ENCODE measurements at regions not wholly inside any gene's neighbourhood (a gene's known extent, or its start where the extent isn't known, plus 50 kb on each side); places are given as distances from the start of the nearest gene placed in this dataset.

DNA sequence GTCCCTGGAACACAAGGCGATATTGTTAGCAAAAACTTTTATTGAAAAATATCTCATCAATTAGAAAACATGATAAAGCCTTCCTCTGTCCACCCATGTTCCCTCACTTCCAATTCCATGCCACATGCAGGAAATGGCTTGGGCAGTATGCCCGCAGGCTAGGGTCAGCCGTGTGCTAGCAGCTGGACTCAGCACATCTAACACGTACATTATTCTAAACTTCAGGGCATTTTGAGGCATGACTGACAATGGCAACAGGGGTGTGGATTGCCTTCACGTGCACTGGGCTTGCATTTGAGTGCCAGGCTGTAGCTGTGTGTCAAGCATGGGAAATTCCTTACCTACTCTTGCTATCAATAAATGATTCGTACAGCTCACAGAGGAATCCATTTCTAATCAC is 642.1 kb downstream of the INHBA start:
- DNase-seq (ENCODE audit: extremely low read depth, low read depth) = no peak

DNA sequence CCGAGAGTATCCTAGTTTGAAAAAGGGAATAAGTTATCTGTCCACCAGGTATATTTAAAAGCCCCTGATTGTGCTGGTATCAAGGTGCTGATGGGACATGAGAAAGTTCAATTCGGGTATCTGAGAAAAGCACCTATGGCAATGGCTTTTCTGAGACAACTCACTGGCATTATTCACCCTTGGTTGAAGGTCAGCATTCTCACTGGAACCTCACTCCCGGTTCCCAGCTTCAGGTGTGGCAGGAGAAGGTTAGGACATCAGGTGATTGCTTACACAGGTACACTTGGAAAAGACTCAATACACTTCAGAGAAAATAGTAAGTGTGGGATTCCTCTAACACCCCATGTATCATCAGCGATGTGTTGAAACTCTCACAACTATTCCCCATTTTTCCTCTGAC is 643.1 kb downstream of the INHBA start:
- no peak for DNase-seq (ENCODE audit: extremely low read depth, low read depth)

DNA sequence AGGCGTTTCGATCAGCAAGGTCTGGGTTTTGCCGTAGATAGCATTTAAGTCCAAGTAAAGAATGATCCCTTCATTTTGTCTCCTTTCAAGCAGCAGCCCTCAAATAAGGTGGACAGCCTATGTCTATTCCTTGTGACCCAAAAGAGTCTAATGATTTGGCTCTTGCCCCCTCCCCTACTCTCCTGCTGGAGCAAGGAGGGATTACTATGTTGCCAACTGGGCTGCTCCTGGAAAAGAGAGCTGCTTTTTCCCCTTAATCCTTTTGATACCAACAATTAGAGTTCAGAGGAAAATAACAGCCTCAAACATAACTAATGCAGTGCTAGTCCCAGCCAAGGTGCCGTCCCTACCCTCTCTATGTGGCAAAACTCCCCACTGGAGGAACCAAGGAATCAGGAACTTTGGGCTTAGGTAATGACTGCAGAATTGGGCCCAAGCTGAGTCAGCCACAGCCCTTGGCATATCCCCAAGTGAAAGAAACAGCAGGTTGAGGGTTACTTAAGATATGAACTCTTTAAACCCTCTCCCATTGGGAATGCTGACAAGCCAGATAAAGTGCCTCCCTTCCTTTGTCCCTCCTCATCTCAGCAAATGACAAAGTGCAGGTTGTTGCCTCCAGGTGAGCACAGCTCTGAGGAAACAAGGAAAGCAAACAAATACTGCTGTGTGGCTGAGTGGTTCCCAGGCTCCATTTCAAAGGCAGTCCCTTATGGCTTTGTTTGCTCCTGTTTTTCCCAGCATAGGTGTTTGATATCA is 643.7 kb downstream of the INHBA start:
- no peak for DNase-seq (ENCODE audit: extremely low read depth, low read depth)

DNA sequence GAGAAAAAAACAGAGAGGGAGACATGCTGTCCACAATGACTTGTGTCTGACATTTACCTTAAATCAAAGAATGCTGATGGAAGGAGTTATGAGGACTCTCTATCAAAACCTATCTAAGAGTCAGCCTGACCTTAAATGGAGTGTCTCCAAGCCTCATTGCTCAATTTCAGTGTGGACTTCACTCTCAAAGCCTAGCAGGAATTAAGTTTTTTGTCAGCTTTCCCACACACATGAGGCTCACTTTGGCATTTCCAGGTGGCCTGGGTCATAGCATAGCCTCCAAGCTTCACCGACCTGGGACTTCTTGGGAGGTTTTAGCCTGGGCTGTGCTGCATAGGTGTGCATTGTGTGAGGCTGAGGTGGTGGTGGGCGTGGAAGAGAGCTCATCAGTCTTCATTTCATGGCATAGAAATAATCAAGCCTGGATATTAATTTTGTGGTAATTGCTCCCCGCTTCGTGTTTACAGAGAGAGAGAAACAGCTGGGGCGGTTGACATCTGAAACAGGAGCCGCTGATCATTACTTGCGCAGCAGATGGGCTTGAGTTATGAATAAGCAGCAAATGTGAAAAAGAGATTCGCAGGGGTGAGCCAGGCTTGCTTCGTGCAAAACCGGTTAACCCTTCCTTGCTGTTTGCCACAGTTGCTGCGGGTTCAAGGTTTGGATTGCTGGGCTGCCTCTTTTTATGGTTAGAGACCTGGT is 647.8 kb downstream of the INHBA start:
- DNase-seq (ENCODE audit: extremely low read depth, low read depth) = no peak

DNA sequence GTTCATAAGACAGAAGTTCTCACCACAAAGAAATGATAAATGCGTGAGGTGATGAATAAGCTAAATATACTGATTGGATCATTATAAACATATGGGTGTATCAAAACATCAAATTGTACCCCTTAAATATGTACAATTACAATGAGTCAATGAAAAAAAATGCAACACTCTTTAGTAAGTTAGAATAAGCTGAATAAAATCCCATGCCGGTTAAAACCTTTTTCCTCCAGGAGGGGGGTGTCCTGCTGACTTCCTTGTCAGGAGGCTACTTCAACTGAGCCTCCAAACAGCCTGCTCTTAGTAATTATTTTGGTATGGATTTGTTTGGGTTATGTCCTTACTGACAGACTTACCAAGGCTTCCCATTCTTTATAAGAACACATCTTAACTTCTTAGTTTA is 649.1 kb downstream of the INHBA start:
- no peak for DNase-seq (ENCODE audit: extremely low read depth, low read depth)

DNA sequence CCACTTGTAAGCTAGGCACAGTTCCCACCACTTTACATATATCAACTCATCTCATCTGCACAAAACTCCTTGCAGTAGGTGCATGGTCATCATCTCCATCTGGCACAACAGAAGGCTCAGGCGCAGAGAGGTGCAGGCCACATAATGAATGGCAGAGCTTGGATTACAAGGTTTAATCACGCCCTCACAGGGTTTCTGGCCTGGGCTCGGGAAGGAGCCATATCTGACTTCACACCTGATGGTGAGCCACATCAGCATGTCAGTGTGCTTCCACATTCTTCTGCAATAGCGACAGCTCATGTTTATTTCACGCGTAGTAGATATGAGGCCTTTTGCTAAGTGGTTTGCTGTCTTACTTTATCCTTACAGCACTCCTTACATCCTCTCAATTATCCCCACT is 650.2 kb downstream of the INHBA start:
- DNase-seq (ENCODE audit: extremely low read depth, low read depth) = no peak

DNA sequence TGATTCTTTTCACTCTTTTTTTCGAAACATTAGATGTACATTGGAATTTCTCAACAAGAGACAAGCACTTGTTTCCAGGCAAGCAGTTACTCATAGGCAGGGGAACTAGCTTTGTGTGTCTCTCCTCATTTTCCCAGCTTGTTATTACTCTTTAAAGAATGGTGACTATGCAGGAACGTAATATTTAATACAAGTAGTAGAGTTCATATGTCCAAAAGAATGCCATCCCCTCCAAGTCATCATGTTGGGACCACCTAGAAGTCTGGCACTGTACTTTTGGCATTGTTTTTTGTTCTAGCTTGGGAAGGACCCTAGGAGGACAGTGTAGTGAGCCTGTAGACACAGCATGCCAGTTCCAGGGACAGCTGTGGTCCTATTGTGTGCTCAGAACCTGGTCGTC is 650.7 kb downstream of the INHBA start:
- no peak for DNase-seq (ENCODE audit: extremely low read depth, low read depth)

DNA sequence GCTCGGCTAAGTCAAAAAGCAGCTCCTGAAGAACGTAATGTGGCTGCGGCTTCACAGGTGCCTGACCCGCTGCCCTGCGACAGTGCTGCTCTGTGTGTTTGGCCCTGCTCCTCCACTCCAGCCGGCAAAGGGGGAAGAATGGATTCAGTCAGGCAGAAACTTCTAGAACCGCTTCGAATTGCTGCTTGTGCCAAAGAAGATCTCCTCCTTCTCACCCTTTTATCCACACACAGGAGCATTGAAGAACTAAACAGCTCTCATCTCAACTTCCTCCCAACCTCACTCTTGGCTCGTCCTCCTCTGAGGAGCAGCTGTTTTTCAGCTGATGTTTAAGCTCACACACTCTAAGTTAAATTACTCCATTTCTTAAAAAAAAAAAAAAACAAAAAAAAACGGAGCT is 651.4 kb downstream of the INHBA start:
- no peak for DNase-seq (ENCODE audit: extremely low read depth, low read depth)

DNA sequence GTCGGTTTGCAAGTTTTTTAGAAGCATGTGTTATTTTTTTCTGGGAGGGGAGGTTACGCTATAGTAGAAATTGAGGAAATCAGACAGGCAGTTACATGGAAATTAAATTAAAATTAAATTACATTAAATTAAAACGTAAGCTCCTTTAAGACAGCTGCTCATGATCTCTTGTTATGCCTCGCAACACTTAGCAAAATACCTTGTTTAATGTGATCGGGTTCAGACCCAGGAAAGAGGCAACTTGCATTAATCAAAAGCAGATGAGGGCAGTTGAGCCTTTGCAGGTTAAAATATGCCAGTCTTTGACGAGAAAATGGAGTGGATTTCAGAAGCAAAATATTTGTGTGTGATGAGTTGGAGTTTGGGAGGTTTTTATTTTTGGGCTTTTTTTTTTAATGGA is 651.8 kb downstream of the INHBA start:
- DNase-seq (ENCODE audit: extremely low read depth, low read depth) = no peak

DNA sequence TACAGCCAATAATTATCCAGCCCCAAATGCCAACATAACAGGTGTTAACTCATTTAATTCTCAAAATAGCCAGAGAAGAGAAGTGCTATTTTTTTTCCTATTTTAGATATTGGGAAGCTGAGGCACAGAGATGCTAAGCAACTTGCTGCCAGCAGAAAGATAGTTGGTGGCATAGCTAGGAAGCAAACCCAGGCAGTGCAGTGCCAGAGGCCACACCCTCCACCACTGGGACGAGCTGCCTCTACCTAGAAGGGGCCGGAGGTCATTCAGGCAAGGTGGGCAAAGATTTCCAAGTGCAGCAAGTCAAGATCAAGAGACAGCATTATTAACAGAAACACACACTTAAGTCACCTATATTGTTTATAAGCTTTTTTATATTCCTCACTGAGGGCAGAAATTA is 654.1 kb downstream of the INHBA start:
- DNase-seq (ENCODE audit: extremely low read depth, low read depth) = no peak

DNA sequence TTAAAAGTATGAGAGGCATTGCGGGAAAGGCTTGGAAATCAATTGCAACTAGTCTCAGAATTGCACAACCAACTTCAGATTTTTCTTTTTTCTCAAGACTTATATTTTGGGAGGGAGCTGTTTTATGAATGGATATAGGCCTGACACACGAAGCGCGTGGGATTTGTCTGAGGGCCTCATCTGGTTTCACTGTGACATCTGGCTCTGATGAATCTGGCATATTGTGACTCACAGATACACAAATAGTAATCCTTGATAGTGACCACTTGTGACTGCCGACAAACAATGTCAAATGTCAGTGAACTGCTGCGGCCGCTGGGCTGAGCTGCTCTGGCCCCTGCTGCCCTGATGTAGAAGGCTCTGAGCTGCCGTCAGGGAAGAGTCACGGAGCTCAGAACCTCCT is 655.1 kb downstream of the INHBA start:
- DNase-seq (ENCODE audit: extremely low read depth, low read depth) = no peak

DNA sequence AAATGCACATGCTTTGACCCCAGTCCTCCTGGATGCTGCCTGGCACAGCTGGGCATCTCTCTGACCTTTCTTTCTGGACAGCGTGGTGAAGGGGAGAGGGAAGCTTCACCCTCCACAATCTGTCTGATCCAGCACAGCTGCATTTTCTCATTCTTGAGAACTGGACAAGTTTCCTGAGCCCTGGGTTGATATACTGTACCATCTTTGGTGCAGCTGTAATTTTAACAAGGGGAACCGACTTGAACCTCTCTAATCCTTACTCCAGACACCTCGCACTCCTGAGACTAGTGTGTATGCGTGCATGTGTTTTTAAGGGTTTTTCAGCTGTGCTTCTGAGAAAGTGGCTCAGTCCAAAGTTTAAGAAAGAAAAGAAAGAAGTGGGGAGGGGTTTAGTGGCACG is 655.7 kb downstream of the INHBA start:
- DNase-seq (ENCODE audit: extremely low read depth, low read depth) = no peak

DNA sequence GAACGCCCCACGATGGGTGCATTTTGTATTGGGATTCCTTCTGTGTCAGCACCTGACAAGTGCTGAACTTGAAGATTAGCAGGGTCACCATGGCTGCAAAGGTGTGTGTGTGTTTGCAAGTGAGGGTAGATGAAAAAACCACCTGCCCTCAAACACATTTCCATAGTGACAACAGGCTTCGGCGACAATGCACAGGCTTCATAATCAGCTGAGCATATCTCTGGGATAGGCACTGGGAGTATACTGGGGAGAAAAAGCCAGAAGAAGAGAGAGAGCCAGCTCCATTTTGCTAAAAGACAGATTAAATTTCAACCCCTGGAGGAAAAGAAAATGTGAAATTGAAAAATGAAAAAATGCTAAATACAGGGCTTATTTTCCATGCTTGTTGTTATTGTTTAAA is 656.1 kb downstream of the INHBA start:
- no peak for DNase-seq (ENCODE audit: extremely low read depth, low read depth)

DNA sequence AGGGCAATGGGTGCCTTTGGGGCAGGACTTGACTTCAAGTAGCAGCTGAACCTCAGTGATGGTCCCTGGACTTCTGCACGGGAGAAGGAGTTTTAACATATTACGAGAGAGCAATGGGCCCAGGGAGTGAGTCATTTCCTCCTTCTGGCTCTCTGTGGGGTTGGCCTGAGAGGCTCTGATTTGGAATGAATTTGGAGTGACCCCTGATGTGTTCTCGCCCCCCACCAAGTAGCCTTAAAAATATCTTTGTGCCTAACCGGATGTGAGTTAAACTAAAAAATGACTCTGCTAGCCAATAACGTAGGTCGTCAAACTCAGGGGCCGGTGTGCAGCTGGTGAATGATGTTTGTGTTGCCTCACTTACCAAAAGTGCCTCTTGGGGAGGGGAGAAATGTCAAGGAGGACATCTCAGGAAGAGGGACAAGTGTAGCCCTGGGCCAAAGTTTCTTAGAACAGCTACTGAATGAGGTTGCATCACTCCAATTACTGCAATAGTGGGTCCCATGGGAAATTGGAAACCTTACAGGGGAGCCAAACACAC is 656.6 kb downstream of the INHBA start:
- no peak for DNase-seq (ENCODE audit: extremely low read depth, low read depth)

DNA sequence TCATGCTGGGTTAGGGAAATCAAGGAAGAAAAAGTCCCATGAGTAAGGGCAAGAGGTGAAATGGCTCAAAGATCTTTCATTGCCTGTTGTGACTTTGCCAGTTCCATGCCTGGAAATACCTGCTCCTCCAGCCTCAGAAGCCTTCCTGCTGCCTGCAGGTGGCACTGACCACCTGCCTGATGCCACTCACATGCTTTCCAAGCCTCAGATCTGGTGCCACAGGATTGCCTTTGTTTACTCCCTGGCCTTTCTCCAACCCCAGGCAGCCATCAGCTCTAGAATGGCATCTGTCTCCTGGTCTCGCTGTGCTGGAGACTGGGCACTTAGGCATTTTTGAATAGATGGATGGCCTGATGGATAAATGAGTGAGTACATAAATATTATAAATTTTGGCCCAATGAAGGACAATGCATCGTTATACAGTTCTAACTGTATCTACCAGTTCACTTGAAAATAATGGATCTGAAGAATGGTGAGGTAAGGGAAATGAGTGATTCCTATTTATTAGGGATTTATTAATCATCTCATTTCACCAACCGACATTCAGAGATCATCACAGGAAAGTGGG is 657.2 kb downstream of the INHBA start:
- peak; percentile 3 for DNase-seq (ENCODE audit: extremely low read depth, low read depth)

DNA sequence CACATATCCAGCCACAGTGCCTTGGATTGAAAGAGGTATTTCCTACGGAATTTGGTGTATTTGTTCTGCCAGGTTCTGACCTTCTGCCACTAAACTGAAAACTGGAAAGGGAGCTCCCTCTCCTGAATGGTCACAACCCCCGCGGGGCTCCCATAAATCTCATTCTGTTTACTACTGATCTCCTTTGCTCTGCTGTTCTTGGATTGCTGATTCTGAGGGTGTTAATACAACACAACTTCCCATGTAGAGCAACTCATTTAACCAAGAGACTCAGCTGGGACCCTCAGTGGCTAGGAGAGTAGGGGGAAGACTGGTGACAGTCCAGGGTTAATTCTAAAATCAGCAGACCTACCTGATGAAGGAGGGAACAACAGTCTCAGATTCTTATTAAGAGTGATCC is 662.9 kb downstream of the INHBA start:
- no peak for DNase-seq (ENCODE audit: extremely low read depth, low read depth)

DNA sequence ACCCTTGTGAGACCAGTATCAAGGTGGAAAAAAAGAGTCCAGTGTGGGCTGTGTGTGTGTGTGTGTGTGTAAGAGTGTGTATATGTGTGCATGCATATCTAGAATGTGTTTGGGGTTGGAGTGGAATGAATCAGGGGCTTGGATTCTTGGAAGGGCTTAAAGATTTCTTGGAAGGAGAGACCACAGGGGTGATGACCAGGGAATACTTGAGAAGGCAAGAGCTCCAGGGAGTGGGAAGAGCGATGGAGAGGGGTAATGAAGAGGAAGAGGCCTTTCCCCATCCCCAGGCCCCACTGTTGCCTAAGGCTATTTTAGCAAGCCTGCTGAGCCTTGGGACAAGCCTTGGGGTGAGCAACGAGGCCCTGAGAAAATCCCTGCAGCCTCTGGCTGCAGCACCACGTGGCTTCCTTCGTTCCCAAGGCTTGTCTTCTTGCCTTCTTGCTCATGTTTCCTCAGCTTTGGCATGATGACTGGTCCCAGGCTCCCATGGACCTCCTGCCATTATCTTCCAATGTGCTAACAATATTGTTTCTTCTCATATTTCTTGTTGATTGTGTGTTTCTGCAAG is 663.4 kb downstream of the INHBA start:
- DNase-seq (ENCODE audit: extremely low read depth, low read depth) = no peak

DNA sequence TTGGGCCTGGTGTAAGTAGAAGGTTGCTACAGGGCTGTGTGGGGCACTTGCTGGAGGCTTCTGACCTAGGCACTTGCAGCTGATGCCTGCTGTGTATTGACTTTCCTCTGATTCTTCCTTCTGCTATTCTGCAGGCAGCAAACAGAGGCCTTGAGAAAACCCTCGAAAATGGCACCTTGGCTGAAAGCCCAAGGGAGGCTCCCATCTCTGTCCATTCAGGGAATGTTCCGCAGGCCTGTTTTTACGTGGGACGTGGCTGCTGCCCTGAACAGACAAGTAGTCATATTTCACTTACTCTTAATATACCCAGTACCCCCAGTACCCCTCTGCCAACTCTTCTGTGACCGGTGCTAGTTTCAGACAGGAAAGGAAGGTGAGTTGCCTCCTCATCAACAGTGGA is 664.7 kb downstream of the INHBA start:
- DNase-seq (ENCODE audit: extremely low read depth, low read depth) = no peak

DNA sequence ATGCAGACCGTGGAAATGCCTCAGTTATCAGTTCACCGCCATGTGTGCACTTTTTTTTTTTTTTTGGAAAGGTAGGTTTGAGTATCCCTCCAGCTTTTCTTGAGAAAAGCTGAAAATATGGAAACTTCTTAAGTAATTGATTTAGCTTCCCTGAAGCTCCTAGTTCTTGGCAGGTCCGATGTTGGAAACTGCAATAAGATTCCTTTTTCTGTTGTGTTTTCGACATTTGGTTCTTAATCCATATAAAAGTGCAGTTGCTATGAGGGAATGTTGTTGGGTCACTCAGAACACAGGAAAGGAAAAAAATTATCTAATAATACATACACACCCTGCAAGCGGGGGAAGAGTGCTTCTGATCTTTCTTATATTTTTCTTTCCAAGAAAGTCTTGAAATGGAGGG is 665.2 kb downstream of the INHBA start:
- DNase-seq (ENCODE audit: extremely low read depth, low read depth) = no peak

DNA sequence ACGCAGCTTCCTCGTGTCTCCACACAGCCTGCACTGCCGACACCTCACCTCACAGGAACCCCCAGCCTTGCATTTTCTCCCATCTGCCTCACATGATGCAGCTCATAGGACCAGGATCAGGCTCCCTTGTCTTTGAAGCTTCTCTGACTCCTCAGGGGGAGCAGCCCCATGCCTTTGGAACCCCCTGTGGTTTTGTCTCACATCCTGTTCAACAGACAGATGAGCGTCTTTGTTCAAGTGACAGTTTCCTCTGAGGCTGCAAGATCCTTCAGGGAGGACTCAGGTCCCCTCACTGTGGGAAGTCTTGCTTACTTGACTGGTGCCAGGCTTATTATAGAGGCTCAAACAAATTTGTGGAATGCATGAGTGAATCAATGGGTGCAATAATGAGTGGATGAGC is 667.1 kb downstream of the INHBA start:
- DNase-seq (ENCODE audit: extremely low read depth, low read depth) = no peak

DNA sequence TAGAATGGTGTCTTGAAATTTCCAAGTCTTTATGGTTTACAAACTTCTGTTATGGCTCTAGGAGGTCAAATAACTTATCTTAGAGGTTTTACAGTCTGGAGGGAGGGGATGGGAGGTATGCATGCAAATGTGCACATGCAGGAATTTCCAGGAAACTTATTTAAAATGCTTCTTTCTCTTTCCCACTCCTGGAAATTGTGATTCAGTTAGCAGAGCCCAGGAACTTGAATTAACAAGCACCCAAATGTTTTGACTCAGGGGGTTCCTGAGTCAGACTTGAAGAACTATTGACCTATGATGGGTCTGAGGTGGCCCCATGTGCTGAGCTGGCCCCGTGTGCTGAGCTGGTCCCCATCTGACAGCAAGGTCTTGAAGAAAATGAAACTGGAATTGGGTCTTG is 669.4 kb downstream of the INHBA start:
- no peak for DNase-seq (ENCODE audit: extremely low read depth, low read depth)

DNA sequence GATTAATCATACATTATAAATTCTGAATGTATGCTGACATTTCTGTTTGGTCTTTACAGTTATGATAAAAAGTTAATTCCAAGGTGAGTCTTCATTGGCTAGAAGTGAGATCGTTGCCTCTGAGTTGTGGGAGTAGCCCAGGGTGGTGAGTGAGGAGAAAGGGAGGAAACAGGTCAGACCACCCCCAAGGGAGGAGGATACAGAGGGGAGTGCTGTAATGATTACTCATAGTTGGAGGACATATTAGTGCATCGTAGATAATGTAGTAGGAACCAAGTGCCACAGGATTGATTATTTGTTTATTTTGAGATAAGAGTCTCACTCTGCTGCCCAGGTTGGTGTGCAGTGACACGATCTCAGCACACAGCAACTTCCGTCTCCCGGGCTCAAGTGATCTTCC is 672.2 kb downstream of the INHBA start:
- DNase-seq (ENCODE audit: extremely low read depth, low read depth) = no peak

All from NCI-H460 (cell line).